Liver (tissue), 8 donors: ENCODE measurements at regions not wholly inside any gene's neighbourhood (a gene's known extent, or its start where the extent isn't known, plus 50 kb on each side); places are given as distances from the start of the nearest gene placed in this dataset.
A peak's percentile ranks its signal among the peaks of the same experiment; 100 is the strongest.

Experiments
- DNase-seq: peaks from one replicate; pipeline ENCODE4 v3.0.0-alpha.2; 2017; ENCODE audit warnings: low spot score
- H3K27ac ChIP-seq, 2 donors: one replicate each; pipeline ENCODE4 v1.7.0; 2013; ENCODE audit warnings: inconsistent platforms in 2 of 2, low read length in 2 of 2, control low read depth in 1 of 2, low read depth in 1 of 2, mild to moderate bottlenecking in 1 of 2
- H3K27me3 ChIP-seq, 4 donors: one replicate each; pipeline versions ENCODE4 v1.6.1 to v1.7.0; 2013; ENCODE audit warnings: low read length in 3 of 4, inconsistent platforms in 1 of 4, mild to moderate bottlenecking in 1 of 4, moderate library complexity in 1 of 4; ENCODE audit not compliant: control insufficient read depth in 4 of 4, insufficient read depth in 4 of 4
- H3K36me3 ChIP-seq, 4 donors: one replicate each; pipeline versions ENCODE4 v1.6.1 to v1.7.0; 2013; ENCODE audit warnings: low read length in 3 of 4, mild to moderate bottlenecking in 3 of 4, low read depth in 1 of 4, moderate library complexity in 1 of 4; ENCODE audit not compliant: control insufficient read depth in 4 of 4, insufficient read depth in 3 of 4
- H3K4me1 ChIP-seq, 4 donors: one replicate each; pipeline versions ENCODE4 v1.6.1 to v1.7.0; 2013; ENCODE audit warnings: low read length in 3 of 4, mild to moderate bottlenecking in 3 of 4, moderate library complexity in 1 of 4; ENCODE audit not compliant: control insufficient read depth in 4 of 4, insufficient read depth in 4 of 4
- H3K4me3 ChIP-seq, 3 donors: one replicate each; pipeline versions ENCODE4 v1.6.1 to v1.7.0; 2013; ENCODE audit warnings: low read length in 3 of 3, control low read depth in 1 of 3, low read depth in 1 of 3, mild to moderate bottlenecking in 1 of 3
- H3K9ac ChIP-seq, 2 donors: one replicate each; pipeline ENCODE4 v1.7.0; 2013; ENCODE audit warnings: low read length in 2 of 2, mild to moderate bottlenecking in 2 of 2, moderate library complexity in 2 of 2, control low read depth in 1 of 2, low read depth in 1 of 2
- H3K9me3 ChIP-seq, 4 donors: one replicate each; pipeline versions ENCODE4 v1.6.1 to v1.7.0; 2013; ENCODE audit warnings: low read length in 3 of 4; ENCODE audit not compliant: control insufficient read depth in 4 of 4
- FOXA1 ChIP-seq: IDR thresholded peaks from 2 replicates; pipeline ENCODE4 v1.6.1; 2016; ENCODE audit warnings: antibody characterized with exemption
- FOXA2 ChIP-seq: IDR thresholded peaks from 2 replicates; pipeline ENCODE4 v1.6.1; 2016; ENCODE audit warnings: antibody characterized with exemption
- GABPA ChIP-seq, 2 donors: IDR thresholded peaks in 1 of 2; conservative IDR thresholded peaks in 1 of 2; 2 replicates each; pipeline ENCODE4 v1.6.1; 2016; ENCODE audit warnings: antibody characterized with exemption in 2 of 2, mild to moderate bottlenecking in 1 of 2, moderate library complexity in 1 of 2
- HNF4A ChIP-seq, 2 donors: conservative IDR thresholded peaks; 2 replicates each; pipeline ENCODE4 v1.6.1; 2016; ENCODE audit warnings: antibody characterized with exemption in 2 of 2, mild to moderate bottlenecking in 2 of 2
- HNF4G ChIP-seq: IDR thresholded peaks from 2 replicates; pipeline ENCODE4 v1.6.1; 2016; ENCODE audit warnings: antibody characterized with exemption
- JUND ChIP-seq, 2 donors: IDR thresholded peaks; 2 replicates each; pipeline ENCODE4 v1.6.1; 2016; ENCODE audit warnings: antibody characterized with exemption in 2 of 2
- NR2F2 ChIP-seq: IDR thresholded peaks from 2 replicates; pipeline ENCODE4 v1.6.1; 2016; ENCODE audit warnings: antibody characterized with exemption
- RAD21 ChIP-seq, 2 donors: IDR thresholded peaks; 2 replicates each; pipeline ENCODE4 v1.6.1; 2016; ENCODE audit warnings: antibody characterized with exemption in 2 of 2, mild to moderate bottlenecking in 2 of 2
- RXRA ChIP-seq, 2 donors: IDR thresholded peaks; 2 replicates each; pipeline ENCODE4 v1.6.1; 2017 to 2018; ENCODE audit warnings: antibody characterized with exemption in 2 of 2, mild to moderate bottlenecking in 1 of 2
- SP1 ChIP-seq: IDR thresholded peaks from 2 replicates; pipeline ENCODE4 v1.6.1; 2018; ENCODE audit warnings: antibody characterized with exemption, mild to moderate bottlenecking
- TAF1 ChIP-seq: conservative IDR thresholded peaks from 2 replicates; pipeline ENCODE4 v1.6.1; 2016; ENCODE audit warnings: antibody characterized with exemption, mild to moderate bottlenecking
- YY1 ChIP-seq: IDR thresholded peaks from 2 replicates; pipeline ENCODE4 v1.6.1; 2016; ENCODE audit warnings: antibody characterized with exemption, mild to moderate bottlenecking
- WGBS: extraction: QIAGEN DNeasy Blood & Tissue Kit; methylation state at CpG from one replicate; pipeline ENCODE4 v1.1.7; 2013; 5-methylcytosine and 5-hydroxymethylcytosine counted together
- TF ChIP-seq, protein P1 (sequence below): IDR thresholded peaks from 2 replicates; pipeline ENCODE4 v1.6.1; 2016; ENCODE audit warnings: antibody characterized with exemption
- TF ChIP-seq, protein P2 (sequence below): IDR thresholded peaks from 2 replicates; pipeline ENCODE4 v1.6.1; 2016; ENCODE audit warnings: antibody characterized with exemption, mild to moderate bottlenecking
- TF ChIP-seq, protein P3 (sequence below): fragments of 150-350 bp; IDR thresholded peaks from 2 replicates; pipeline ENCODE4 v1.5.1; 2017; ENCODE audit warnings: improper control_type of control experiment, low read depth, low read length; ENCODE audit not compliant: missing input control
- TF ChIP-seq, protein P4 (sequence below): IDR thresholded peaks from 2 replicates; pipeline ENCODE4 v1.6.1; 2016; ENCODE audit warnings: antibody characterized with exemption
- TF ChIP-seq, protein P5 (sequence below): IDR thresholded peaks from 2 replicates; pipeline ENCODE4 v1.6.1; 2016; ENCODE audit warnings: antibody characterized with exemption
- donor health status: healthy.
- donor health status: healthy.
- donor health status: healthy.
- donor health status: healthy.
- donor health status: healthy.

DNA sequence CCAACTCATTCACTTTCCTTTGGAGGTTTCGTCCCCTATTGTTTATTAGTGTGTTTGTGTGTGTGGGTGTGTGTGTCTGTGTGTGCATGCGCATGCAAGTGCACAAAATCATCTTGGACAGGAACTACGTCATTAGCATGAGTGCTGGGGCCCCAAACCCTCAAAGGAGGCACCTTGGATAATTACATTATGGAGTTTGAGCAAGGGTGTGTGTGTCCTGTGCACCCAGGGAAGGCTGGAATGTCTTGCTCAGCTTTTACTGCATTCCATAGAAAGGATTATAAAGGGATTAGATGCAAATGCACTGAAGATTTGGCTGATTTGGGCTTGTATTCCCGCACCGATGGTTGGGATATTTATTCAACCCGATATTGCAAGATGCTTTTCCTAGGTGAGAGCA, 203.4 kb upstream of the NAV2 start:
- H3K4me3 ChIP-seq = no peak overlapping the region
- no peaks in the 10 kb centered on the region for H3K36me3 ChIP-seq
- TF ChIP-seq RAD21 (IDR thresholded peaks at IDR 0.05) = no peak
- TF ChIP-seq YY1 = no peak
- TF ChIP-seq, protein P1, sequence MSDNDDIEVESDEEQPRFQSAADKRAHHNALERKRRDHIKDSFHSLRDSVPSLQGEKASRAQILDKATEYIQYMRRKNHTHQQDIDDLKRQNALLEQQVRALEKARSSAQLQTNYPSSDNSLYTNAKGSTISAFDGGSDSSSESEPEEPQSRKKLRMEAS = no peak
- TF ChIP-seq NR2F2 = no peak
- no peak for TF ChIP-seq HNF4A (conservative IDR thresholded peaks at IDR 0.05)
- no peak for TF ChIP-seq GABPA (IDR thresholded peaks at IDR 0.05 in 1 of 2, conservative IDR thresholded peaks at IDR 0.05 in 1 of 2)
- TF ChIP-seq FOXA1 = no peak
- TF ChIP-seq RXRA (IDR thresholded peaks at IDR 0.05) = no peak
- TF ChIP-seq, protein P2, sequence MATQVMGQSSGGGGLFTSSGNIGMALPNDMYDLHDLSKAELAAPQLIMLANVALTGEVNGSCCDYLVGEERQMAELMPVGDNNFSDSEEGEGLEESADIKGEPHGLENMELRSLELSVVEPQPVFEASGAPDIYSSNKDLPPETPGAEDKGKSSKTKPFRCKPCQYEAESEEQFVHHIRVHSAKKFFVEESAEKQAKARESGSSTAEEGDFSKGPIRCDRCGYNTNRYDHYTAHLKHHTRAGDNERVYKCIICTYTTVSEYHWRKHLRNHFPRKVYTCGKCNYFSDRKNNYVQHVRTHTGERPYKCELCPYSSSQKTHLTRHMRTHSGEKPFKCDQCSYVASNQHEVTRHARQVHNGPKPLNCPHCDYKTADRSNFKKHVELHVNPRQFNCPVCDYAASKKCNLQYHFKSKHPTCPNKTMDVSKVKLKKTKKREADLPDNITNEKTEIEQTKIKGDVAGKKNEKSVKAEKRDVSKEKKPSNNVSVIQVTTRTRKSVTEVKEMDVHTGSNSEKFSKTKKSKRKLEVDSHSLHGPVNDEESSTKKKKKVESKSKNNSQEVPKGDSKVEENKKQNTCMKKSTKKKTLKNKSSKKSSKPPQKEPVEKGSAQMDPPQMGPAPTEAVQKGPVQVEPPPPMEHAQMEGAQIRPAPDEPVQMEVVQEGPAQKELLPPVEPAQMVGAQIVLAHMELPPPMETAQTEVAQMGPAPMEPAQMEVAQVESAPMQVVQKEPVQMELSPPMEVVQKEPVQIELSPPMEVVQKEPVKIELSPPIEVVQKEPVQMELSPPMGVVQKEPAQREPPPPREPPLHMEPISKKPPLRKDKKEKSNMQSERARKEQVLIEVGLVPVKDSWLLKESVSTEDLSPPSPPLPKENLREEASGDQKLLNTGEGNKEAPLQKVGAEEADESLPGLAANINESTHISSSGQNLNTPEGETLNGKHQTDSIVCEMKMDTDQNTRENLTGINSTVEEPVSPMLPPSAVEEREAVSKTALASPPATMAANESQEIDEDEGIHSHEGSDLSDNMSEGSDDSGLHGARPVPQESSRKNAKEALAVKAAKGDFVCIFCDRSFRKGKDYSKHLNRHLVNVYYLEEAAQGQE = no peak
- TF ChIP-seq SP1 = no peak
- TF ChIP-seq, protein P3, sequence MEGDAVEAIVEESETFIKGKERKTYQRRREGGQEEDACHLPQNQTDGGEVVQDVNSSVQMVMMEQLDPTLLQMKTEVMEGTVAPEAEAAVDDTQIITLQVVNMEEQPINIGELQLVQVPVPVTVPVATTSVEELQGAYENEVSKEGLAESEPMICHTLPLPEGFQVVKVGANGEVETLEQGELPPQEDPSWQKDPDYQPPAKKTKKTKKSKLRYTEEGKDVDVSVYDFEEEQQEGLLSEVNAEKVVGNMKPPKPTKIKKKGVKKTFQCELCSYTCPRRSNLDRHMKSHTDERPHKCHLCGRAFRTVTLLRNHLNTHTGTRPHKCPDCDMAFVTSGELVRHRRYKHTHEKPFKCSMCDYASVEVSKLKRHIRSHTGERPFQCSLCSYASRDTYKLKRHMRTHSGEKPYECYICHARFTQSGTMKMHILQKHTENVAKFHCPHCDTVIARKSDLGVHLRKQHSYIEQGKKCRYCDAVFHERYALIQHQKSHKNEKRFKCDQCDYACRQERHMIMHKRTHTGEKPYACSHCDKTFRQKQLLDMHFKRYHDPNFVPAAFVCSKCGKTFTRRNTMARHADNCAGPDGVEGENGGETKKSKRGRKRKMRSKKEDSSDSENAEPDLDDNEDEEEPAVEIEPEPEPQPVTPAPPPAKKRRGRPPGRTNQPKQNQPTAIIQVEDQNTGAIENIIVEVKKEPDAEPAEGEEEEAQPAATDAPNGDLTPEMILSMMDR = no peak
- TF ChIP-seq TAF1 = no peak
- no peak for TF ChIP-seq HNF4G
- 47% methylated on average over 6 of the region's 6 CpGs for WGBS
- peaks cover 17 to 70% (median 62%) of the 10 kb centered on the region in 4 donors for H3K4me1 ChIP-seq
- no peak for DNase-seq
- H3K9ac ChIP-seq = no peak overlapping the region
- peak overlapping the region; percentile 92 to 95 for H3K27ac ChIP-seq
- H3K27me3 ChIP-seq = no peaks in the 10 kb centered on the region
- no peaks in the 10 kb centered on the region for H3K9me3 ChIP-seq

DNA sequence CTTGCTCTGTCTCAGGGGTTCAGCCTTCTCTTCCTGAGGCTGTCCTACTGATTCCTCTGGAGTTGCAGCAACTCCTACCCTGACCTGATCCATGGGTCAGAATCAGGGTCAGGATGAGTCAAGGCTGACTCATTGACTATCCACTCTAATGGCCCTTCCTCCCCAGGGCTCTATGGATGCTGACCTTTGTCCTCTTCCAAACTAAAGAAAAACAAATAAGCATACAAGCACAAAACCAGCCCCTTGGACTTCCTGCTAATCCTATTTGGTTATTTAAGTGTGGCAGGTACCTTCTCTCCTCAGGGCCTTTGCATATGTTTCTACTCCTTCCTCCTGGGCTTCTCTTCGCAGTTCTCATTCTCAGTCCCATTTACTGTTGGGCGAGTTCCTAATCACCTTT, 204.5 kb upstream of the NAV2 start:
- Histone ChIP-seq H3K27me3 (no peaks in the 10 kb centered on the region), H3K9ac (no peak overlapping the region), H3K27ac (peak overlapping the region; percentile 66 to 76), H3K36me3 (no peaks in the 10 kb centered on the region), H3K9me3 (no peaks in the 10 kb centered on the region), H3K4me3 (no peak overlapping the region), H3K4me1 (peaks cover 17 to 71% (median 63%) of the 10 kb centered on the region in 4 donors)
- WGBS = 68% methylated on average over 2 of the region's 2 CpGs
- DNase-seq = no peak
- TF ChIP-seq, protein P1 = peak; percentile 98
- TF ChIP-seq YY1 (peak; percentile 90), GABPA (IDR thresholded peaks at IDR 0.05 in 1 of 2, conservative IDR thresholded peaks at IDR 0.05 in 1 of 2) (peak in 1 of 2 donors; percentile 67), RXRA (IDR thresholded peaks at IDR 0.05) (peak; percentile 99), HNF4G (peak; percentile 90), SP1 (peak; percentile 98), FOXA2 (peak; percentile 77), TAF1 (no peak), HNF4A (conservative IDR thresholded peaks at IDR 0.05) (peak; percentile 97 to 98), JUND (IDR thresholded peaks at IDR 0.05) (peak; percentile 98 to 99), NR2F2 (peak; percentile 97), FOXA1 (peak; percentile 62)
- TF ChIP-seq, protein P4, sequence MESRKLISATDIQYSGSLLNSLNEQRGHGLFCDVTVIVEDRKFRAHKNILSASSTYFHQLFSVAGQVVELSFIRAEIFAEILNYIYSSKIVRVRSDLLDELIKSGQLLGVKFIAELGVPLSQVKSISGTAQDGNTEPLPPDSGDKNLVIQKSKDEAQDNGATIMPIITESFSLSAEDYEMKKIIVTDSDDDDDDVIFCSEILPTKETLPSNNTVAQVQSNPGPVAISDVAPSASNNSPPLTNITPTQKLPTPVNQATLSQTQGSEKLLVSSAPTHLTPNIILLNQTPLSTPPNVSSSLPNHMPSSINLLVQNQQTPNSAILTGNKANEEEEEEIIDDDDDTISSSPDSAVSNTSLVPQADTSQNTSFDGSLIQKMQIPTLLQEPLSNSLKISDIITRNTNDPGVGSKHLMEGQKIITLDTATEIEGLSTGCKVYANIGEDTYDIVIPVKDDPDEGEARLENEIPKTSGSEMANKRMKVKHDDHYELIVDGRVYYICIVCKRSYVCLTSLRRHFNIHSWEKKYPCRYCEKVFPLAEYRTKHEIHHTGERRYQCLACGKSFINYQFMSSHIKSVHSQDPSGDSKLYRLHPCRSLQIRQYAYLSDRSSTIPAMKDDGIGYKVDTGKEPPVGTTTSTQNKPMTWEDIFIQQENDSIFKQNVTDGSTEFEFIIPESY = peak; percentile 80
- TF ChIP-seq, protein P3 = no peak
- TF ChIP-seq, protein P5, sequence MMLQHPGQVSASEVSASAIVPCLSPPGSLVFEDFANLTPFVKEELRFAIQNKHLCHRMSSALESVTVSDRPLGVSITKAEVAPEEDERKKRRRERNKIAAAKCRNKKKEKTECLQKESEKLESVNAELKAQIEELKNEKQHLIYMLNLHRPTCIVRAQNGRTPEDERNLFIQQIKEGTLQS = peak; percentile 96
- TF ChIP-seq, protein P2 = peak; percentile 86
